ENCODE measurements at regions not wholly inside any gene's neighbourhood (a gene's known extent, or its start where the extent isn't known, plus 50 kb on each side); places are given as distances from the start of the nearest gene placed in this dataset.
"Not testable (repeated sequence)": the region's sequence is repeated elsewhere in the genome, so short reads cannot be mapped to it uniquely, and the experiment has no call there.

- no peak overlapping the region for H3K9ac ChIP-seq
- H3K27ac ChIP-seq, result no peak overlapping the region
- H3K27me3 ChIP-seq (ENCODE audit: control insufficient read depth, insufficient read depth, low read length), result no peaks in the 10 kb centered on the region
- H3K4me2 ChIP-seq (ENCODE audit: low read length), result no peak overlapping the region
- H3K9me3 ChIP-seq (ENCODE audit: control insufficient read depth, low read length), result no peaks in the 10 kb centered on the region
- no peak overlapping the region for H3K4me3 ChIP-seq (ENCODE audit: low read depth, low read length)
- no peaks in the 10 kb centered on the region for H3K79me2 ChIP-seq
- H3K4me1 ChIP-seq, result no peaks in the 10 kb centered on the region
- no peak for TF ChIP-seq CTCF (IDR thresholded peaks at IDR 0.05)
- no peaks in the 10 kb centered on the region for H3K36me3 ChIP-seq (ENCODE audit: control insufficient read depth, insufficient read depth, low read length)
- H2AFZ ChIP-seq, result no peak overlapping the region
These were observed 209.4 kb upstream of the FOXK1 start for GRCh38 chr7:4472728-4473127.

- Histone ChIP-seq H3K36me3 (ENCODE audit: control insufficient read depth, insufficient read depth, low read length) (no peaks in the 10 kb centered on the region), H3K4me3 (ENCODE audit: low read depth, low read length) (no peak overlapping the region), H3K27me3 (ENCODE audit: control insufficient read depth, insufficient read depth, low read length) (no peaks in the 10 kb centered on the region), H3K9me3 (ENCODE audit: control insufficient read depth, low read length) (no peaks in the 10 kb centered on the region), H3K27ac (no peak overlapping the region), H2AFZ (no peak overlapping the region), H3K4me1 (no peaks in the 10 kb centered on the region), H3K9ac (no peak overlapping the region), H3K79me2 (no peaks in the 10 kb centered on the region), H3K4me2 (ENCODE audit: low read length) (no peak overlapping the region)
- TF ChIP-seq CTCF (IDR thresholded peaks at IDR 0.05), result no peak
These were observed 202.6 kb upstream of the FOXK1 start for GRCh38 chr7:4479367-4480039.

GRCh38 chr7:4480131-4480530 is 202.0 kb upstream of the FOXK1 start:
- H3K4me2 ChIP-seq (ENCODE audit: low read length); H3K4me3 ChIP-seq (ENCODE audit: low read depth, low read length); H3K4me1 ChIP-seq; H3K9me3 ChIP-seq (ENCODE audit: control insufficient read depth, low read length); H2AFZ ChIP-seq; H3K36me3 ChIP-seq (ENCODE audit: control insufficient read depth, insufficient read depth, low read length); H3K27me3 ChIP-seq (ENCODE audit: control insufficient read depth, insufficient read depth, low read length); H3K79me2 ChIP-seq; H3K27ac ChIP-seq; H3K9ac ChIP-seq: not testable (repeated sequence)

- Histone ChIP-seq H3K9ac (no peak overlapping the region), H3K4me3 (ENCODE audit: low read depth, low read length) (no peak overlapping the region)
- no peak for TF ChIP-seq CTCF (IDR thresholded peaks at IDR 0.05)
These were observed 198.2 kb upstream of the FOXK1 start for GRCh38 chr7:4483851-4484250.

GRCh38 chr7:4484545-4484944 is 197.6 kb upstream of the FOXK1 start:
- Histone ChIP-seq H3K79me2 (no peaks in the 10 kb centered on the region), H3K27ac (no peak overlapping the region), H3K4me2 (ENCODE audit: low read length) (no peak overlapping the region), H2AFZ (no peak overlapping the region), H3K9me3 (ENCODE audit: control insufficient read depth, low read length) (no peaks in the 10 kb centered on the region), H3K9ac (no peak overlapping the region), H3K4me3 (ENCODE audit: low read depth, low read length) (no peak overlapping the region), H3K27me3 (ENCODE audit: control insufficient read depth, insufficient read depth, low read length) (no peaks in the 10 kb centered on the region), H3K4me1 (no peaks in the 10 kb centered on the region), H3K36me3 (ENCODE audit: control insufficient read depth, insufficient read depth, low read length) (no peaks in the 10 kb centered on the region)
- TF ChIP-seq CTCF (IDR thresholded peaks at IDR 0.05), result no peak

More at GRCh38 chr7:4483851-4484250, 198.2 kb upstream of the FOXK1 start:
- no peak overlapping the region for H2AFZ ChIP-seq
- H3K9me3 ChIP-seq (ENCODE audit: control insufficient read depth, low read length), result no peaks in the 10 kb centered on the region
- H3K36me3 ChIP-seq (ENCODE audit: control insufficient read depth, insufficient read depth, low read length), result no peaks in the 10 kb centered on the region
- no peaks in the 10 kb centered on the region for H3K79me2 ChIP-seq
- H3K27ac ChIP-seq, result no peak overlapping the region
- H3K27me3 ChIP-seq (ENCODE audit: control insufficient read depth, insufficient read depth, low read length), result no peaks in the 10 kb centered on the region
- H3K4me1 ChIP-seq, result no peaks in the 10 kb centered on the region
- H3K4me2 ChIP-seq (ENCODE audit: low read length), result no peak overlapping the region
